22Rv1 (cell line): ENCODE measurements at regions not wholly inside any gene's neighbourhood (a gene's known extent, or its start where the extent isn't known, plus 50 kb on each side); places are given as distances from the start of the nearest gene placed in this dataset.

ENCODE experiments used
- CTCF ChIP-seq: fragments of 450-650 bp; IDR thresholded peaks from 2 replicates; pipeline ENCODE4 v1.5.1; 2017; ENCODE audit warnings: mild to moderate bottlenecking
- ZFX ChIP-seq: fragments of 450-650 bp; IDR thresholded peaks from 2 replicates; pipeline ENCODE4 v1.6.1; 2017; ENCODE audit warnings: antibody characterized with exemption, borderline replicate concordance

DNA sequence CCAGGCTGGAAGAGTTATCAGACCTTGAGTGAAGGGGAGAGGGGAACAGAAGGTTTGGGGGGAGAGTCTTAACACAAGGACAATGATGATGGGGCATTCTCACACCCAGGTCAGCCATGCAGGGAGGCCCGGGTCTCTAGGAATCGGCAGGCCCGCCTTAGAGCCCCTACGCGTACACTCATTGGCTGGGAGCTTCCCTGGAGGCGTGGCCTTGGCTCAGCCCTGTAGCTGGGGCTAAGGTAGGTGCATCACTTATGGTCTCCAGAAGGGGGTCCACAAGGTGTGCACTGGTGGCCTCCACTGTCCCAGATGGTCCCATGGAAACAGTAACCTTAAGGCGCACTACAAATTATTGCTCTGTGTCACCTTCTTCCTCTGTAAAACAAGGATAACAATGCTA, 660.1 kb downstream of the MED13L start:
- TF ChIP-seq CTCF (no peak), ZFX (no peak)
